ENCODE measurements at regions not wholly inside any gene's neighbourhood (a gene's known extent, or its start where the extent isn't known, plus 50 kb on each side); places are given as distances from the start of the nearest gene placed in this dataset.

- Mint-ChIP-seq H3K4me1 (ENCODE audit: low read depth) (no peaks in the 10 kb centered on the region), H3K4me3 (no peak overlapping the region), H3K27me3 (ENCODE audit: insufficient read depth) (no peaks in the 10 kb centered on the region), H3K27ac (no peak overlapping the region), H3K36me3 (ENCODE audit: low read depth) (no peaks in the 10 kb centered on the region), H3K9me3 (peaks cover 33% of the 10 kb centered on the region)
- no peak for DNase-seq
- TF ChIP-seq CTCF (IDR thresholded peaks at IDR 0.05), result no peak
These were observed 647.7 kb downstream of the HTR1A start for GRCh38 chr5:63314551-63314950.

GRCh38 chr5:63310644-63311043, 651.6 kb downstream of the HTR1A start:
- H3K4me3 Mint-ChIP-seq, result no peak overlapping the region
- no peak overlapping the region for H3K27ac Mint-ChIP-seq
- no peak for TF ChIP-seq CTCF (IDR thresholded peaks at IDR 0.05)
- H3K4me1 Mint-ChIP-seq (ENCODE audit: low read depth), result no peaks in the 10 kb centered on the region
- H3K27me3 Mint-ChIP-seq (ENCODE audit: insufficient read depth), result no peaks in the 10 kb centered on the region
- DNase-seq, result no peak
- H3K36me3 Mint-ChIP-seq (ENCODE audit: low read depth), result no peaks in the 10 kb centered on the region
- peaks cover 25% of the 10 kb centered on the region for H3K9me3 Mint-ChIP-seq

DNA sequence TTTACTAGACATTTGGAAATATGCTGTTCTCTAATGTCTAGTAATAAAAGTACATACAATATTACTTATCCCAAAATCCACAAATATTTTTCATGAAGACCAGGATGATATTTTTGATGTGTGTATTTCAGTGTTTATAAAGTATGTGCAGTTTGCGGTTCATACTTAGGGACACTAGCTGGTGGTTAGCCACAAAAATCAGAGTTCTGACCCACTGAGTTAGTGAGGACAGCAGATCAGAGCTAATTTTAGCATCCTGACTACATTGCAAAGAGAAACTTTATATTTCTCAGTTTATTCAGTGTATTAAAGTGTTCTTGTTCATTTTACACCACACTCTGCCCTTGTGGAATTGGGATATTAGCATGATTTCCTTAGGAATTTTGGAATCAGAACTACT, 655.3 kb downstream of the HTR1A start:
- DNase-seq, result no peak
- H3K27ac Mint-ChIP-seq, result no peak overlapping the region
- no peaks in the 10 kb centered on the region for H3K4me1 Mint-ChIP-seq (ENCODE audit: low read depth)
- H3K27me3 Mint-ChIP-seq (ENCODE audit: insufficient read depth), result no peaks in the 10 kb centered on the region
- no peak for TF ChIP-seq CTCF (IDR thresholded peaks at IDR 0.05)
- H3K4me3 Mint-ChIP-seq, result no peak overlapping the region
- peaks cover 19% of the 10 kb centered on the region for H3K9me3 Mint-ChIP-seq
- no peaks in the 10 kb centered on the region for H3K36me3 Mint-ChIP-seq (ENCODE audit: low read depth)

GRCh38 chr5:63293317-63293716, 668.9 kb downstream of the HTR1A start:
- no peak overlapping the region for H3K27ac Mint-ChIP-seq
- no peak for TF ChIP-seq CTCF (IDR thresholded peaks at IDR 0.05)
- H3K36me3 Mint-ChIP-seq (ENCODE audit: low read depth), result no peaks in the 10 kb centered on the region
- H3K4me1 Mint-ChIP-seq (ENCODE audit: low read depth), result no peaks in the 10 kb centered on the region
- H3K4me3 Mint-ChIP-seq, result no peak overlapping the region
- no peak for DNase-seq
- peaks cover 17% of the 10 kb centered on the region for H3K9me3 Mint-ChIP-seq
- H3K27me3 Mint-ChIP-seq (ENCODE audit: insufficient read depth), result no peaks in the 10 kb centered on the region

GRCh38 chr5:63286724-63287123, 675.5 kb downstream of the HTR1A start:
- Mint-ChIP-seq H3K4me3 (no peak overlapping the region), H3K36me3 (ENCODE audit: low read depth) (no peaks in the 10 kb centered on the region; the same call in 1 of the 2 replicates), H3K9me3 (peaks cover 8% of the 10 kb centered on the region), H3K27ac (no peak overlapping the region), H3K27me3 (ENCODE audit: insufficient read depth) (no peaks in the 10 kb centered on the region; the same call in 1 of the 2 replicates), H3K4me1 (ENCODE audit: low read depth) (no peaks in the 10 kb centered on the region)
- TF ChIP-seq CTCF (IDR thresholded peaks at IDR 0.05), result no peak
- DNase-seq, result no peak

DNA sequence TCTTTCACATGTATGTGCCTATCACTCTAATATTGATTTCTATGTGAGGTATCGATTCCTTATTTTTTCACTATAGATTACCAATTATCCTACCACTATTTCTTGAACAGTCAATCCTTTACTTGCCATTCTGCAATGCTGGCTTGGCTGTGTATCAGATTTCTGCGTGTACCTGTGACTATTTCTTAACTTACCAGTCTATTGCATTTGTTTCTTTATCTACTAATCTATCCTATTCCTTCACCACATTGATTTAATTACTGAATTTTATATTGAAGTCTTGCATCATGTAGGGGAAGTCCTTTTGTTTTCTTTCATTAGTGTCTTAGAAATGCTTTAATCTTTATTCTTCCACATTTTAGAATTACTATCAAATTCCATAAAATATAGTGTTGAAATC, 684.8 kb downstream of the LRRC70 start:
- DNase-seq, result no peak
- no peaks in the 10 kb centered on the region; the same call in 1 of the 2 replicates for H3K9me3 Mint-ChIP-seq
- H3K27ac Mint-ChIP-seq, result no peak overlapping the region
- no peaks in the 10 kb centered on the region for H3K36me3 Mint-ChIP-seq (ENCODE audit: low read depth)
- no peaks in the 10 kb centered on the region for H3K27me3 Mint-ChIP-seq (ENCODE audit: insufficient read depth)
- peaks cover 13% of the 10 kb centered on the region for H3K4me1 Mint-ChIP-seq (ENCODE audit: low read depth)
- TF ChIP-seq CTCF (IDR thresholded peaks at IDR 0.05), result no peak
- H3K4me3 Mint-ChIP-seq, result no peak overlapping the region
